ENCODE measurements at regions not wholly inside any gene's neighbourhood (a gene's known extent, or its start where the extent isn't known, plus 50 kb on each side); places are given as distances from the start of the nearest gene placed in this dataset.
"Not testable (repeated sequence)": the region's sequence is repeated elsewhere in the genome, so short reads cannot be mapped to it uniquely, and the experiment has no call there.

DNA sequence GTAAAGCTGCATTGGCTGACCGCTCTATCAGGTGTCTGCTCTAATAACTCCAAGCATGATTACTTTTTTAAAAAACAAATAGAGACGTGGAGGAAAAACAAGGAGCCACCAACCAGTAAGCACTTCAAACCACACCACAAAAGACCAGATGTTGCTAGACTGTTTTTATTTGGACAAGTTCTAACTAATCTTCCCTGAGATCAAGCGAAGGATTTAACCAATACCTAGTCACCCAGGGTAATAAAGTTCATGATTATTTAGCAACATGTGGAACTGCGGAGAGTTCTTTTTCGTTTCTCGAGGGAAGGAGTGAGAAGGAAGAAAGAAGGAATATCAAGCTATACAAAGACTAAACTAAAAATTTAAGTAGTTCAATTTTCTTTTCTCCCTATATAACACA is 288.1 kb downstream of the DUSP6 start:
- Histone ChIP-seq H3K4me3 (ENCODE audit: low read depth in 1 of 2, low read length in 1 of 2) (no peak overlapping the region), H3K27me3 (no peaks in the 10 kb centered on the region), H3K4me1 (ENCODE audit: control insufficient read depth in 1 of 2, insufficient read depth in 1 of 2, low read depth in 1 of 2, low read length in 1 of 2) (peaks cover 0 to 5% of the 10 kb centered on the region in 2 experiments), H3K9me3 (no peaks in the 10 kb centered on the region), H3K27ac (no peak overlapping the region), H3K36me3 (no peaks in the 10 kb centered on the region)
- no peak for TF ChIP-seq CTCF (IDR thresholded peaks at IDR 0.05)

DNA sequence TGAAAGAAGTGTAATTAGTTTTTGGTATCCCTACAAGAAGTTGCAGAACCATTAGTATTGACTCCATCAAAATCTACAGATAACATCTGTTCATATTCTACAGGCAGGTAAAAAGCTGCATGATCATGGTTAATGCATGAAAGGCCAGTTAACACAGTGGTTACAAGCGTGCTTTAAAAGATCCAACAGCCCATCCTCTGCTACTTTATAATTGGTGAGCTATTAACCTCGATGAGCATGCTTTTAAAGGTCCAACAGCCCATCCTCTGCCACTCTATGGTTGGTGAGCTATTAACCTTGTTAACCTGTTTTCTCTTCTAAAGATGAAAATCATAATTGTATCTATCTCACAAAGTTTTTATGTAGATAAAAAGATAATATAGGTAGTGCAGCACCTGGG is 289.3 kb downstream of the DUSP6 start:
- Histone ChIP-seq H3K36me3 (no peaks in the 10 kb centered on the region), H3K27me3 (no peaks in the 10 kb centered on the region), H3K9me3 (no peaks in the 10 kb centered on the region), H3K27ac (no peak overlapping the region), H3K4me1 (ENCODE audit: control insufficient read depth in 1 of 2, insufficient read depth in 1 of 2, low read depth in 1 of 2, low read length in 1 of 2) (peaks cover 0 to 5% of the 10 kb centered on the region in 2 experiments), H3K4me3 (ENCODE audit: low read depth in 1 of 2, low read length in 1 of 2) (no peak overlapping the region)
- no peak for TF ChIP-seq CTCF (IDR thresholded peaks at IDR 0.05)

DNA sequence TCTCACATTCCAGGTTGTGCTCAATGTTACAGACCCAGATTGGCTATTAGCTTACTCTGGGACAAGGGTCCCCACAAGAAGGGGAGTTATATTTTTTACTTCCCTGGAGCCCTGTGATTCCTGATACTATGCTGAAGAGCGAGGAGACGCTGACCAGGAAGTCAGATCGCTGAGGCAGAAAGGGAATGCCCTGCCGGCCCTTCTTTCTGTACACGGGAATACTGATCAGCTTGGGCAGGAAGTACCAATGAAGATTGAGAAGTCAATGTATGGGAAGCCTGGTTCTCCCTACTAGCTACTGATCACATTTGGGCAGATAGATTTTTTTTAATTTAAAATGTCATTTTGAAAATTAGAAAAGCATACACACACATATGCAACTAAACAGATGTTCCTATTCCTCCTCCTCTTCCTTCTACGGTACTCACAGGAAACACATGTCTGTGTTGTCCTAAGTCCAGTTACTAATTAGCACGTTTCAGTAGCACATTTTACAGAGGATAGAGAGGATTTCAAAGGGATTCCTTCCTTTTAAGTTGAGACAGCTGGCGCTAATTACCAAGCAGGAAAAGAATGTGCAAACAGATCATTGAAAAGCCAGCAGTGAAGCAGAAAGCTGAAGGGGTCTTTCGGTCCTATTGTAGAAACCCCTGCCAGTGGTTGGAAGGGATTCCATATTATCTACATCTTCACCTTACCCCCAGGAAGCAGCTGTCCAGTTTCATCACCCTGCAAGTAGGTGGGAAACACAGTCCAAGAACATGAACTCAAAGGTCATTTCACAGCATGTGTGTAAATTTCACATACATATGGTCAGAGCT is 292.4 kb downstream of the DUSP6 start:
- peaks cover 0 to 5% of the 10 kb centered on the region in 2 experiments for H3K4me1 ChIP-seq (ENCODE audit: control insufficient read depth in 1 of 2, insufficient read depth in 1 of 2, low read depth in 1 of 2, low read length in 1 of 2)
- no peaks in the 10 kb centered on the region for H3K36me3 ChIP-seq
- H3K9me3 ChIP-seq = no peaks in the 10 kb centered on the region
- no peak overlapping the region for H3K27ac ChIP-seq
- H3K4me3 ChIP-seq (ENCODE audit: low read depth in 1 of 2, low read length in 1 of 2) = no peak overlapping the region
- TF ChIP-seq CTCF (IDR thresholded peaks at IDR 0.05) = no peak
- H3K27me3 ChIP-seq = no peaks in the 10 kb centered on the region

DNA sequence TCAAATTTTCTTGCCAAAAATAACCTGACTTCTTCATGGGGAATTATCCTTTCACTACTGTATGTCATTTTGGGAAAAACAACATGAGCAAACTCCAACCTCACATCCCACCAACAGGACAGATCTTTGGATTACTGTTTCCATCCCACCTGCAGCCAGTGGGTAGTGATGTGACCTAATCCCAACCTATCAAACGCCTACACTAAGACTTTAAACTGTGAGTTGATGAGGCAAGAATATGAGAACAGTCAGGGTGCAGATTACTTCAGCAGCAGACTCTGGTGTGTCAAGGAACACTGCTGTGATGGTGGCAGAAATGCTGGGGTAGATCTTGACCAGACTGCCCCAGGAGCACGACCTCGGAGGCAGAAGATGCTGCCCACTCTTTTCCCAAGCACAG is 293.2 kb downstream of the DUSP6 start:
- H3K27me3 ChIP-seq = no peaks in the 10 kb centered on the region
- H3K4me1 ChIP-seq (ENCODE audit: control insufficient read depth in 1 of 2, insufficient read depth in 1 of 2, low read depth in 1 of 2, low read length in 1 of 2) = peaks cover 0 to 5% of the 10 kb centered on the region in 2 experiments
- no peaks in the 10 kb centered on the region for H3K9me3 ChIP-seq
- no peaks in the 10 kb centered on the region for H3K36me3 ChIP-seq
- no peak overlapping the region for H3K4me3 ChIP-seq (ENCODE audit: low read depth in 1 of 2, low read length in 1 of 2)
- no peak for TF ChIP-seq CTCF (IDR thresholded peaks at IDR 0.05)
- H3K27ac ChIP-seq = no peak overlapping the region

DNA sequence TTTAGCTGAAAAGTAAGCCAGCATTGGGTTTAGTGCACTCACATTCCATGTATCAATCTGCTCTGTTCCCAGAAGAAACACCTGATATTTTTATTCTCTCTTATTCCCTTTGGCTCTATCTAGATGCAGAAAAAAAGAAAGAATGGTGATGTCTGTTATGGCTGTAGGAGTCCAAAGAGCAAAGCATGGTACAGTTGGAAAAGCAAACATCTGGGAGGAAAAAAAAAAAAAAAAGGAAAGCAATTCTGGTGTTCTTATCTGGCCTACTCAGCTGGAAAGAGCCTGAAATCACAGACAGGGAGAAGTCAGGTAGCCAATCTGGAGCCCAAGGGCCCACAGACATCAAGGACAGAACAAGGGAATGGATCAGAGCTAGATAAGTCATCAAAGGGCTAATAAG is 293.9 kb downstream of the DUSP6 start:
- H3K27me3 ChIP-seq = no peaks in the 10 kb centered on the region
- no peak overlapping the region for H3K4me3 ChIP-seq (ENCODE audit: low read depth in 1 of 2, low read length in 1 of 2)
- H3K36me3 ChIP-seq = no peaks in the 10 kb centered on the region
- TF ChIP-seq CTCF (IDR thresholded peaks at IDR 0.05) = no peak
- no peak overlapping the region for H3K27ac ChIP-seq
- H3K4me1 ChIP-seq (ENCODE audit: control insufficient read depth in 1 of 2, insufficient read depth in 1 of 2, low read depth in 1 of 2, low read length in 1 of 2) = peaks cover 0 to 5% of the 10 kb centered on the region in 2 experiments
- H3K9me3 ChIP-seq = no peaks in the 10 kb centered on the region

DNA sequence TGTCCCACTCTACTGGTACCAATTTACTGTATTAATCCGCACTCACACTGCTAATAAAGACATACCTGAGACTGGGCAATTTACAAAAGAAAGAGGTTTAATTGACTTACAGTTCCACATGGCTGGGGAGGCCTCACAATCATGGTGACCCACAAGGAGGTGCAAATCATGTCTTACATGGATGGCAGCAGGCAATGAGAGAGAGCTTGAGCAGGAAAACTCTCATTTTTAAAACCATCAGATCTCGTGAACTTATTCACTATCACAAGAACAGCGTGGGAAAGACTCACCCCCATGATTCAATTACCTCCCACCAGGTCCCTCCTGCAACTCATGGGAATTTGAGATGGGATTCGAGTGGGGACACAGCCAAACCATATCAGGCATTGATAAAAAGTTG is 298.5 kb downstream of the DUSP6 start:
- not testable (repeated sequence) for H3K9me3 ChIP-seq; H3K36me3 ChIP-seq; H3K27me3 ChIP-seq; H3K27ac ChIP-seq; H3K4me3 ChIP-seq (ENCODE audit: low read depth in 1 of 2, low read length in 1 of 2)
- H3K4me1 ChIP-seq (ENCODE audit: control insufficient read depth in 1 of 2, insufficient read depth in 1 of 2, low read depth in 1 of 2, low read length in 1 of 2) = peaks cover 8 to 18% of the 10 kb centered on the region in 2 experiments
